DND-41 (cell line): ENCODE measurements at regions not wholly inside any gene's neighbourhood (a gene's known extent, or its start where the extent isn't known, plus 50 kb on each side); places are given as distances from the start of the nearest gene placed in this dataset.

ENCODE experiments used
- EZH2 ChIP-seq: IDR thresholded peaks from 3 replicates; pipeline ENCODE4 v1.6.1; 2012; ENCODE audit warnings: borderline replicate concordance, low read depth, mild to moderate bottlenecking, moderate library complexity, low read length, inconsistent platforms; ENCODE audit not compliant: severe bottlenecking
- TF ChIP-seq, protein P1 (sequence below): IDR thresholded peaks from 2 replicates; pipeline ENCODE4 v1.5.1; 2012; ENCODE audit warnings: borderline replicate concordance, low read length, moderate library complexity, mild to moderate bottlenecking; ENCODE audit not compliant: poor library complexity, severe bottlenecking; ENCODE audit errors: extremely low read depth

DNA sequence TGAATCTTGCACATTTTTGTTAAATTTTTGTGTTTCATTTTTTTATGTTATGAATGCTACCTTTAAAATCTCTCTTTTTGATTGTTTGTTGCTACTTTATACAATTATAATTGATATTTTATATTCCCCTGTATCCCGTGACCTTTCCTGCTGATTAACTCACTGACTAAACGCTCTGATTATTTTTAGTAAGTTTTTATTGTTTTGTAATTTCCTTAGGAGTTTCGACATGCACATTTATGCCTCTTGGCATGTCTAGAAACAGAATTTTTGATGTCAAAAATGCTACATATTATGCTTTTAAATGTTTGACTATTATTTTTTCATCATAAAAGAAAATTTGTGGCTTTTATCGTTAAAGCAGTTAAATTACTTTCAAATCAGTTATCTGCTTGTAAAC is 1131.6 kb upstream of the TMEFF2 start:
- TF ChIP-seq, protein P1, sequence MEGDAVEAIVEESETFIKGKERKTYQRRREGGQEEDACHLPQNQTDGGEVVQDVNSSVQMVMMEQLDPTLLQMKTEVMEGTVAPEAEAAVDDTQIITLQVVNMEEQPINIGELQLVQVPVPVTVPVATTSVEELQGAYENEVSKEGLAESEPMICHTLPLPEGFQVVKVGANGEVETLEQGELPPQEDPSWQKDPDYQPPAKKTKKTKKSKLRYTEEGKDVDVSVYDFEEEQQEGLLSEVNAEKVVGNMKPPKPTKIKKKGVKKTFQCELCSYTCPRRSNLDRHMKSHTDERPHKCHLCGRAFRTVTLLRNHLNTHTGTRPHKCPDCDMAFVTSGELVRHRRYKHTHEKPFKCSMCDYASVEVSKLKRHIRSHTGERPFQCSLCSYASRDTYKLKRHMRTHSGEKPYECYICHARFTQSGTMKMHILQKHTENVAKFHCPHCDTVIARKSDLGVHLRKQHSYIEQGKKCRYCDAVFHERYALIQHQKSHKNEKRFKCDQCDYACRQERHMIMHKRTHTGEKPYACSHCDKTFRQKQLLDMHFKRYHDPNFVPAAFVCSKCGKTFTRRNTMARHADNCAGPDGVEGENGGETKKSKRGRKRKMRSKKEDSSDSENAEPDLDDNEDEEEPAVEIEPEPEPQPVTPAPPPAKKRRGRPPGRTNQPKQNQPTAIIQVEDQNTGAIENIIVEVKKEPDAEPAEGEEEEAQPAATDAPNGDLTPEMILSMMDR, result no peak
- TF ChIP-seq EZH2, result no peak
